ENCODE measurements at regions not wholly inside any gene's neighbourhood (a gene's known extent, or its start where the extent isn't known, plus 50 kb on each side); places are given as distances from the start of the nearest gene placed in this dataset.

DNA sequence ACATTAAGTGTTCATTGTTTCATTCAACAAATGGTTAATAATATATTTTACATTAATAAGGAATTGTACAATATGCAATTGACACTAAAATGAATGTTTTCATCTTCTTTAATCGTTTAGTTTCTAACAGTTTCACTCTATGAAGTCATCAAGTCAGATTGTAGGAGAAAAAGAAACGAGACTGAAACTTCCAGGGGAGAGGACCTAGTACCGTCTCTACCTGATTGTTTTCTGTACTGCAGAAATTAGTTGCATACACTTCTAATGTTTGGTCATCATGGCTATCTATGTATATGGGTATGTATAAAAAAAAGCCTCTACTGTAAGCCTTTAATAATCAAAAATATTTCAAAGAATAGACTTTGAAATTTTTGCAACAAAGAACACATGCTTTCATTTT lies 1350.9 kb downstream of the ARAP2 start:
- Histone ChIP-seq H2BK20ac (ENCODE audit: low read length) (no peak overlapping the region), H3K9me3 (ENCODE audit: insufficient read depth in 2 of 2, low read depth in 1 of 2, low read length in 1 of 2) (no peaks in the 10 kb centered on the region), H3K4ac (replicated peaks; ENCODE audit: insufficient read length, low read depth, low read length) (no peak overlapping the region), H4K5ac (ENCODE audit: insufficient read length, low read depth, low read length) (no peak overlapping the region), H2BK5ac (ENCODE audit: low read depth, low read length) (no peak overlapping the region), H3K23me2 (ENCODE audit: low read depth, low read length) (no peaks in the 10 kb centered on the region), H3K18ac (ENCODE audit: extremely low read depth, low read length) (no peak overlapping the region), H3K9ac (replicated peaks in 1 of 4; ENCODE audit: extremely low read depth in 1 of 4, low read depth in 3 of 4, low read length in 3 of 4) (no peak overlapping the region), H3K36me3 (ENCODE audit: control insufficient read depth in 2 of 4, insufficient read depth in 4 of 4, low read length in 3 of 4) (no peaks in the 10 kb centered on the region), H3K27ac (ENCODE audit: low read depth, low read length) (no peak overlapping the region), H3K56ac (replicated peaks; ENCODE audit: insufficient read length, low read depth, low read length) (no peak overlapping the region), H3K4me3 (ENCODE audit: extremely low read depth in 1 of 4, insufficient read depth in 2 of 4, low read depth in 3 of 4, low read length in 4 of 4) (no peak overlapping the region), H2AFZ (ENCODE audit: low read length) (no peak overlapping the region), H3K79me2 (ENCODE audit: control insufficient read depth in 1 of 2, insufficient read depth in 2 of 2, low read length in 2 of 2) (no peaks in the 10 kb centered on the region), H3K23ac (ENCODE audit: insufficient read length) (no peak overlapping the region), H4K20me1 (replicated peaks in 1 of 2; ENCODE audit: control insufficient read depth in 1 of 2, insufficient read depth in 2 of 2, low read length in 2 of 2) (no peaks in the 10 kb centered on the region), H3K14ac (ENCODE audit: insufficient read length) (no peak overlapping the region), H3K27me3 (replicated peaks in 1 of 4; ENCODE audit: control insufficient read depth in 3 of 4, extremely low read depth in 1 of 4, insufficient read depth in 3 of 4, low read length in 3 of 4) (peaks cover 0 to 1% (median 0%) of the 10 kb centered on the region in 4 experiments; a peak in 1 of 7 replicates), H2BK15ac (ENCODE audit: low read length) (no peak overlapping the region), H2AK5ac (ENCODE audit: low read depth, low read length) (no peak overlapping the region), H3K4me2 (ENCODE audit: insufficient read depth in 1 of 2, low read depth in 2 of 2, low read length in 2 of 2) (no peak overlapping the region), H3K79me1 (ENCODE audit: low read depth, low read length) (no peaks in the 10 kb centered on the region), H3K4me1 (replicated peaks in 1 of 4; ENCODE audit: control insufficient read depth in 3 of 4, insufficient read depth in 4 of 4, low read length in 3 of 4) (no peaks in the 10 kb centered on the region), H4K8ac (ENCODE audit: extremely low read depth, insufficient read depth, low read length) (no peak overlapping the region), H4K91ac (replicated peaks; ENCODE audit: insufficient read length, low read length) (no peak overlapping the region), H2BK120ac (replicated peaks; ENCODE audit: low read depth, low read length) (no peak overlapping the region), H2BK12ac (ENCODE audit: low read depth, low read length) (no peak overlapping the region)
- ChIA-PET POLR2A (ENCODE audit: partially characterized antibody) (no interaction called here), CTCF (ENCODE audit: partially characterized antibody) (interaction anchor here (0.6 kb wide), 1 partner anchor 214 kb away, joined by 3 read pairs; no protein-coding TSS in a partner anchor)
- no peak for DNase-seq (ENCODE audit: low read depth in 1 of 2, low spot score in 2 of 2)
- 84% methylated on average over 3 of the region's 3 CpGs; no CpG with 5 or more reads in 1 of the 2 experiments for WGBS, 2 experiments (ENCODE audit: extremely low coverage in 1 of 2, insufficient coverage in 1 of 2, insufficient read length in 1 of 2, insufficient replicate concordance in 2 of 2, low coverage in 1 of 2, low lambda C conversion rate in 2 of 2, missing lambda C conversion rate in 1 of 2)
- no peak for FAIRE-seq
- no peak for TF ChIP-seq SP1 (IDR thresholded peaks at IDR 0.05; ENCODE audit: low read depth, low read length)
- no peak for TF ChIP-seq TAF7 (optimal IDR thresholded peaks at IDR 0.05; ENCODE audit: borderline replicate concordance, low read depth, low read length)
- no peak for TF ChIP-seq USF2 (IDR thresholded peaks at IDR 0.05; ENCODE audit: low read length)
- TF ChIP-seq ATF3 (IDR thresholded peaks at IDR 0.05; ENCODE audit: insufficient read depth, low read depth, low read length): no peak
- TF ChIP-seq SRF (IDR thresholded peaks at IDR 0.05; ENCODE audit: low read depth, low read length): no peak
- no peak for TF ChIP-seq ZNF274 (IDR thresholded peaks at IDR 0.05; ENCODE audit: borderline replicate concordance, extremely low read depth, low read length)
- no peak for TF ChIP-seq TCF12 (IDR thresholded peaks at IDR 0.05; ENCODE audit: low read depth, low read length)
- TF ChIP-seq EP300 (IDR thresholded peaks at IDR 0.05; ENCODE audit: borderline replicate concordance in 1 of 2, low read depth in 2 of 2, low read length in 2 of 2): no peak
- no peak for TF ChIP-seq JUN (IDR thresholded peaks at IDR 0.05; ENCODE audit: low read depth, low read length)
